Heart left ventricle (tissue), 13 donors: ENCODE measurements at regions not wholly inside any gene's neighbourhood (a gene's known extent, or its start where the extent isn't known, plus 50 kb on each side); places are given as distances from the start of the nearest gene placed in this dataset.

Experiments used
- CTCF ChIP-seq, 12 donors: fragments of 200-600 bp; sonication (generic) in 4 of 12; IDR thresholded peaks; one replicate each; pipeline versions ENCODE4 v1.5.0 to v1.8.0; 2018 to 2022; ENCODE audit warnings: antibody characterized with exemption in 12 of 12, mild to moderate bottlenecking in 5 of 12
- POLR2A ChIP-seq, 2 donors: fragments of 450-650 bp; IDR thresholded peaks; one replicate each; pipeline ENCODE4 v1.6.1; 2017; ENCODE audit warnings: antibody characterized with exemption in 2 of 2, mild to moderate bottlenecking in 2 of 2, moderate library complexity in 2 of 2
- donor health status: ischemic (EF 13 %, LVEDD 7.1; RV severe dilation, severe dysfunction).
- donor health status: DM: no; HTN: yes; CAD: no.
- donor health status: DM: no; HTN: no; CAD: no.
- donor health status: ischemic (EF 25% LVEDD 6.9; RV normal size, moderate dysfunction).
- donor health status: ischemic (EF 25% LVEDD 5.7; RV mildly dilated, moderate dysfunction).
- donor health status: ischemic (EF 35%, LVEDD 5.7; RV mildly dilated, moderate dysfunction).
- donor health status: nonischemic (EF 11% LVEDD 7.7; RV severe dilation, severe dysfunction).
- donor health status: DM: yes; HTN: yes; CAD: no.
- donor health status: PGD.
- donor health status: ischemic (EF 29% LVEDD 5.4; RV normal size, mild dysfunction).
- donor health status: nonischemic (EF 23%, LVEDD 6.1; RV moderate dilation, normal function).

- TF ChIP-seq POLR2A (IDR thresholded peaks at IDR 0.05) (no peak), CTCF (IDR thresholded peaks at IDR 0.05) (no peak)
Measured at GRCh38 chr2:113351375-113352355, 72.9 kb upstream of the PAX8 start.
